NB4 (cell line): ENCODE measurements at regions not wholly inside any gene's neighbourhood (a gene's known extent, or its start where the extent isn't known, plus 50 kb on each side); places are given as distances from the start of the nearest gene placed in this dataset.

Source experiments
- DNase-seq: peaks from one replicate; pipeline ENCODE4 v3.0.0; 2010; ENCODE audit warnings: low read depth
- H3K4me3 ChIP-seq: one replicate; pipeline ENCODE4 v1.5.1; 2011; ENCODE audit warnings: mild to moderate bottlenecking, low read depth, low read length, moderate library complexity
- CTCF ChIP-seq: IDR thresholded peaks from one replicate; pipeline ENCODE4 v1.5.1; 2012; ENCODE audit warnings: low read depth, low read length
- MAX ChIP-seq: IDR thresholded peaks from 2 replicates; pipeline ENCODE4 v1.6.1; 2011; ENCODE audit warnings: low read depth, low read length
- MYC ChIP-seq: IDR thresholded peaks from 2 replicates; pipeline ENCODE4 v1.6.1; 2011; ENCODE audit warnings: low read depth, low read length
- POLR2A ChIP-seq: IDR thresholded peaks from 2 replicates; pipeline ENCODE4 v1.6.1; 2011; ENCODE audit warnings: mild to moderate bottlenecking; ENCODE audit not compliant: insufficient read length; ENCODE audit errors: extremely low read depth

- H3K4me3 ChIP-seq = no peak overlapping the region
- TF ChIP-seq CTCF (no peak), MAX (no peak), MYC (no peak), POLR2A (no peak)
- DNase-seq = no peak
Measured at GRCh38 chr9:12921621-12922020, 146.8 kb downstream of the LURAP1L start.

- TF ChIP-seq MAX (no peak), CTCF (no peak)
- H3K4me3 ChIP-seq = no peak overlapping the region
- DNase-seq = no peak
Measured at GRCh38 chr9:12922224-12922866, 147.5 kb downstream of the LURAP1L start.

GRCh38 chr9:12923468-12924009, 148.7 kb downstream of the LURAP1L start:
- TF ChIP-seq MYC (no peak), CTCF (no peak), MAX (no peak), POLR2A (no peak)
- DNase-seq = no peak
- H3K4me3 ChIP-seq = no peak overlapping the region

- no peak overlapping the region for H3K4me3 ChIP-seq
- no peak for DNase-seq
- no peak for TF ChIP-seq CTCF
Measured at GRCh38 chr9:12930906-12931305, 156.1 kb downstream of the LURAP1L start.

GRCh38 chr9:12933957-12934356, 159.1 kb downstream of the LURAP1L start:
- H3K4me3 ChIP-seq = no peak overlapping the region
- no peak for DNase-seq
- TF ChIP-seq MAX (no peak), MYC (no peak), POLR2A (no peak), CTCF (no peak)
